ENCODE measurements at regions not wholly inside any gene's neighbourhood (a gene's known extent, or its start where the extent isn't known, plus 50 kb on each side); places are given as distances from the start of the nearest gene placed in this dataset.

DNA sequence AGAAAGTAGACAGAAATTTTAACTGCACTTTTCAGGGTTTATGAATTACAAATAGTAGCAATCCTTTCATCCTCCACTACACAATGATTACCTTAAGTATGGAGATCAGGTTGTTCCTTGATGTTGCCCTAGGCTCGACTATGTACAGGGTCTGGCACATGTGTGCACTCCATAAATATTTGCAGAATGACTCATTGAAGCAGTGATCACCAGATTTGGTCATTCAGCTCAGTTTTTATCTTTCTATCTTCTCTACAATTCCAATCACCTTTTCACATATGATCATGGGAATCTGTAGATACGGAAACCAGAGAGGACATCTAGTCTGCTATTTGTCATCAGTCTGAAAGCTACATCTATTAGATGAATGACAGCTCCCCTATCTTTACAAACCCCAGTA lies 171.7 kb upstream of the HCCS start:
- TF ChIP-seq, protein P1, sequence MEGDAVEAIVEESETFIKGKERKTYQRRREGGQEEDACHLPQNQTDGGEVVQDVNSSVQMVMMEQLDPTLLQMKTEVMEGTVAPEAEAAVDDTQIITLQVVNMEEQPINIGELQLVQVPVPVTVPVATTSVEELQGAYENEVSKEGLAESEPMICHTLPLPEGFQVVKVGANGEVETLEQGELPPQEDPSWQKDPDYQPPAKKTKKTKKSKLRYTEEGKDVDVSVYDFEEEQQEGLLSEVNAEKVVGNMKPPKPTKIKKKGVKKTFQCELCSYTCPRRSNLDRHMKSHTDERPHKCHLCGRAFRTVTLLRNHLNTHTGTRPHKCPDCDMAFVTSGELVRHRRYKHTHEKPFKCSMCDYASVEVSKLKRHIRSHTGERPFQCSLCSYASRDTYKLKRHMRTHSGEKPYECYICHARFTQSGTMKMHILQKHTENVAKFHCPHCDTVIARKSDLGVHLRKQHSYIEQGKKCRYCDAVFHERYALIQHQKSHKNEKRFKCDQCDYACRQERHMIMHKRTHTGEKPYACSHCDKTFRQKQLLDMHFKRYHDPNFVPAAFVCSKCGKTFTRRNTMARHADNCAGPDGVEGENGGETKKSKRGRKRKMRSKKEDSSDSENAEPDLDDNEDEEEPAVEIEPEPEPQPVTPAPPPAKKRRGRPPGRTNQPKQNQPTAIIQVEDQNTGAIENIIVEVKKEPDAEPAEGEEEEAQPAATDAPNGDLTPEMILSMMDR (IDR thresholded peaks at IDR 0.05; ENCODE audit: low read depth, low read length) = no peak
- no peak for DNase-seq

DNA sequence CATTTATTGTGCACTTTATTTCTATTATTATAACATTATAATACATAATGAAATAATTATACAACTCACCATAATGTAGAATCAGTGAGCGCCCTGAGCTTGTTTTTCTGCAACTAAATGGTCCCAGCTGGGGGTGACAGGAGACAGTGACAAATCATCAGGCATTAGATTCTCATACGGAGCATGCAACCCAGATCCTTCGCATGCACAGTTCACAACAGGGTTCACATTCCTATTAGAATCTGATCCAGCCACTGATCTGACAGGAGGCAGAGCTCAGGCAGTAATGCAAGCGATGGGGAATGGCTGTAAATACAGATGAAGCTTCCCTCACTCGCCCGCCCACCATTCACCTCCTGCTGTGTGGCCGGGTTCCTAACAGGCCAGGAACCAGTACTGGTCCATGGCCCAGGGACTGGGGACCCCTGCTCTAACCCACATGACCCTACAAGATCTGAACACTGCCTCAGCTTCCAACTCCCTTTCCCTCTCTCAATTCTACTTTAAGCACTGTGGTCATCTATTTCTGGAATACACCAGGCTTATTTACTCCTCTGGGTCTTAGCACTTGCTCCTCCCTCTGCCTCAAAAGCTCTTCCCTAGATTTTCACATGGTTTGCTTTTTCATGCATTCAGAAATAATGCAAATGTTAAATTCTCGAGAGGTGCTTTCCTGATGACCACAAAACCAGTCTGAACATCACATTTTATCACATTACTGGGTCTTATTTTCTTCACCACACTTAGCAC lies 166.8 kb upstream of the HCCS start:
- no peaks in the 10 kb centered on the region for H3K36me3 ChIP-seq
- no peak for DNase-seq
- TF ChIP-seq, protein P1 (IDR thresholded peaks at IDR 0.05; ENCODE audit: low read depth, low read length) = no peak
- no peak overlapping the region for H3K4me3 ChIP-seq (ENCODE audit: low read depth, low read length)
- no peaks in the 10 kb centered on the region for H3K27me3 ChIP-seq (ENCODE audit: insufficient read depth, low read depth, severe bottlenecking)
- H3K27ac ChIP-seq = no peak overlapping the region
- no peaks in the 10 kb centered on the region for H3K9me3 ChIP-seq (ENCODE audit: severe bottlenecking)

More for the DNA sequence above, 171.7 kb upstream of the HCCS start:
- Histone ChIP-seq H3K4me3 (ENCODE audit: low read depth, low read length) (no peak overlapping the region), H3K27me3 (ENCODE audit: insufficient read depth, low read depth, severe bottlenecking) (no peaks in the 10 kb centered on the region), H3K27ac (no peak overlapping the region), H3K9me3 (ENCODE audit: severe bottlenecking) (no peaks in the 10 kb centered on the region), H3K36me3 (no peaks in the 10 kb centered on the region)

DNA sequence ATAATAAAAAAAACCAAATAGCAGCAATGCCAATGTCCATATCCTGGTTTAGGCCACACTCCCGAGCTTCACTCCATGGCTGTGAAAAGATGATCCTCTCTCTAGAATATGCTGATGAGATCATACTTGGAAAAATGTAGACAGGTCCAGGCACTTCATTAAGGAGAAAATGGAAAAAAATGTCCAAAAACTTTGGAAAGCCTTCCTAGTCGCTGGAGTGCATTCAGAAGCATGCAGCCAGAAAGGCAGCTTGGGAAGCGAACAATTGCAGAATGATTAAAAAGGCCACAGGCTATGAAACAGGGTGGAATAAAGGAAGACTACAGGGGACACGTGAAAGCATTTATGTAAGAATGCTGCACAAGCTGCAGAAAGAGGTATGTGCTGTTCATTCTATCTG lies 165.6 kb upstream of the HCCS start:
- no peak overlapping the region for H3K4me3 ChIP-seq (ENCODE audit: low read depth, low read length)
- H3K27ac ChIP-seq = no peak overlapping the region
- no peaks in the 10 kb centered on the region for H3K36me3 ChIP-seq
- no peaks in the 10 kb centered on the region for H3K27me3 ChIP-seq (ENCODE audit: insufficient read depth, low read depth, severe bottlenecking)
- H3K9me3 ChIP-seq (ENCODE audit: severe bottlenecking) = no peaks in the 10 kb centered on the region
- DNase-seq = no peak
- TF ChIP-seq, protein P1 (IDR thresholded peaks at IDR 0.05; ENCODE audit: low read depth, low read length) = no peak

DNA sequence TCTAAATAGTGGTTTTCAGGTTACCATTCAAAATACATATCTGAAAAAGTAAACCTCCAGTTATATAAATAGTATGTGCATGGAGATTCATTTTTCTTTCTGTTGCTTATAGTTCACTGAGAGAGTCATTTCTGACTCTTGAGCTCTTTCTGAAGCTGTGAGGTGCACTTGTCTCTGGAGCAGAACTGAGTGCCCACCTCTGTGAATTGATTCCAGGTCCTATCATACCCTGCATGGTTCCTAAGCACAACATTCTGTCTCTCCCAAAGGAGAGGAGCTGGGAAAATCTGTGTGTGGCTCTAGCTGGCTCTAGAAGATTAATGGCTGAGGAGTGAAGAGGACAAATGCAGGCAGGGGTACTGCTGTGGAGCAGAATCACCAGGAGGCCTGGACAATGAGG lies 161.6 kb upstream of the HCCS start:
- no peak for DNase-seq
- Histone ChIP-seq H3K27ac (no peak overlapping the region), H3K36me3 (no peaks in the 10 kb centered on the region), H3K4me3 (ENCODE audit: low read depth, low read length) (no peak overlapping the region), H3K27me3 (ENCODE audit: insufficient read depth, low read depth, severe bottlenecking) (no peaks in the 10 kb centered on the region), H3K9me3 (ENCODE audit: severe bottlenecking) (no peaks in the 10 kb centered on the region)
- TF ChIP-seq, protein P1 (IDR thresholded peaks at IDR 0.05; ENCODE audit: low read depth, low read length) = no peak

DNA sequence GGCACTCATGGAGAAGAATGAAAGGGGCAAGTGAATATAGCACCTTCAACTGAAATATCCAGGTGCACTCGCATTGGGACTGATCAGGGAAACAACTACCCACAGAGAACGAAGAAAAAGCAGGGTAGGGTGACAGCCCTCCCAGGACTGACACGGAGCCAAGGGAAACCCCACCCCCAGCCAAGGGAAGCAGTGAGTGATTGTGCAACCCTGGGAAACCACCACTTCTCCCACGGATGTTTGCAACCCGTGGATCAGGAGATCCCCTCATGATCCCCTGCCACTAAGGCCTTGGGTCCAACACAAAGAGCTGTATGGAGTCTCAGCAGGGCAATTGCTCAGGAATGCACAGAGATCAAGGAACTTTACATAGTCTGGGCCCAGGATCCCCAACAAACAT lies 158.5 kb upstream of the HCCS start:
- H3K9me3 ChIP-seq (ENCODE audit: severe bottlenecking) = peaks cover 3% of the 10 kb centered on the region
- no peak overlapping the region for H3K27ac ChIP-seq
- H3K36me3 ChIP-seq = no peaks in the 10 kb centered on the region
- no peak for DNase-seq
- TF ChIP-seq, protein P1 (IDR thresholded peaks at IDR 0.05; ENCODE audit: low read depth, low read length) = no peak
- no peaks in the 10 kb centered on the region for H3K27me3 ChIP-seq (ENCODE audit: insufficient read depth, low read depth, severe bottlenecking)
- H3K4me3 ChIP-seq (ENCODE audit: low read depth, low read length) = no peak overlapping the region

All from WERI-Rb-1 (cell line).